ENCODE measurements at regions not wholly inside any gene's neighbourhood (a gene's known extent, or its start where the extent isn't known, plus 50 kb on each side); places are given as distances from the start of the nearest gene placed in this dataset.
"Not testable (repeated sequence)": the region's sequence is repeated elsewhere in the genome, so short reads cannot be mapped to it uniquely, and the experiment has no call there.

DNA sequence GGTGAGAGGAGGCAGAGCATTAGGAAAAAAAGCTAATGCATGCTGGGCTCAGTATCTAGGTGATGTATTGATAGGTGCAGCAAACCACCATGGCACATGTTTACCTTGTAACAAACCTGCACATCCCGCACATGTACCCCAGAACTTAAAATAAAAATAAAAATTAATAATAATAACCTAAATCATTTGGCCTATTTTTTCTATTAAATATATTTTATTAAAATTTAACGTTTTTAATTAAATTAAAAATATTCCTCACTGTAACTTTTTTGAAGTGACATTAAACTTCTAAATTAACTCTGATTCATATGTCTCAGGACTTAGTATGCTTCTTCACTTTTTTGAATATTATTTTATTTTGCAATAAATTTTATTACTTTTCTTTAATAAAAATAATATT, 83.7 kb upstream of the PARP8 start:
- in situ Hi-C loops (cut with MboI; ENCODE audit: low pct_ligation_motif_present in 1 of 4, low pct_unique_long_range_greater_than_20kb in 1 of 4, low sequenced_read_pairs in 3 of 4), result no loop called here
- WGBS, 2 donors (ENCODE audit: low coverage in 1 of 2), result 78 to 83% methylated on average over 2 of the region's 2 CpGs
- DNase-seq, result no peak
- H3K36me3 ChIP-seq, result no peaks in the 10 kb centered on the region
- H3K27ac ChIP-seq, result no peak overlapping the region
- H3K4me3 ChIP-seq, result no peak overlapping the region
- intact Hi-C loops (cut with DNase I; ENCODE audit: low total_unique reads), result loop anchor here (10.0 kb wide), 1 partner anchor 1762 kb away; no protein-coding TSS in a partner anchor
- TF ChIP-seq EP300 (IDR thresholded peaks at IDR 0.05; ENCODE audit: low read depth), result no peak
- TF ChIP-seq, protein P1, sequence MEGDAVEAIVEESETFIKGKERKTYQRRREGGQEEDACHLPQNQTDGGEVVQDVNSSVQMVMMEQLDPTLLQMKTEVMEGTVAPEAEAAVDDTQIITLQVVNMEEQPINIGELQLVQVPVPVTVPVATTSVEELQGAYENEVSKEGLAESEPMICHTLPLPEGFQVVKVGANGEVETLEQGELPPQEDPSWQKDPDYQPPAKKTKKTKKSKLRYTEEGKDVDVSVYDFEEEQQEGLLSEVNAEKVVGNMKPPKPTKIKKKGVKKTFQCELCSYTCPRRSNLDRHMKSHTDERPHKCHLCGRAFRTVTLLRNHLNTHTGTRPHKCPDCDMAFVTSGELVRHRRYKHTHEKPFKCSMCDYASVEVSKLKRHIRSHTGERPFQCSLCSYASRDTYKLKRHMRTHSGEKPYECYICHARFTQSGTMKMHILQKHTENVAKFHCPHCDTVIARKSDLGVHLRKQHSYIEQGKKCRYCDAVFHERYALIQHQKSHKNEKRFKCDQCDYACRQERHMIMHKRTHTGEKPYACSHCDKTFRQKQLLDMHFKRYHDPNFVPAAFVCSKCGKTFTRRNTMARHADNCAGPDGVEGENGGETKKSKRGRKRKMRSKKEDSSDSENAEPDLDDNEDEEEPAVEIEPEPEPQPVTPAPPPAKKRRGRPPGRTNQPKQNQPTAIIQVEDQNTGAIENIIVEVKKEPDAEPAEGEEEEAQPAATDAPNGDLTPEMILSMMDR (IDR thresholded peaks at IDR 0.05), result no peak
- TF ChIP-seq POLR2A (IDR thresholded peaks at IDR 0.05), result no peak
- TF ChIP-seq POLR2AphosphoS5 (IDR thresholded peaks at IDR 0.05), result no peak
- H3K9me3 ChIP-seq, result no peaks in the 10 kb centered on the region
- H3K27me3 ChIP-seq, result no peaks in the 10 kb centered on the region
- no peaks in the 10 kb centered on the region for H3K4me1 ChIP-seq

DNA sequence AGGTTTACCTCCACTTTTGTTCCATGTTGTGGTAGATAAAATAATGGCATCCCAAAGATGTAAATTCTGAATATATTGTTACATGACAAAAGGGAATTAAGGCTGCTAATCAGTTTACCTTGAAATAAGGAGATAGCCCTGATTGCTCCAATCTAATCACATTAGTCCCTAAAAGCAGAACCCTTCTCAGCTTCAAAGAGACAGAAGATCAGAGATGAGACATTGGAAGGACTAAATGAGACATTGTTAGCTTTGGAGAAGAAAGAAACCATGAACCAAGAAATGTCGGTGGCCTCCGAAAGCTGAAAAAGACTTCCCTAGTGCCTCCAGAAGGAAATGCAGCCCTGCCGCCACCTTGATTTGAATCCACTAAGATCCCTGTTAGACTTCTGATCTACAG, 82.8 kb upstream of the PARP8 start:
- intact Hi-C loops (cut with DNase I; ENCODE audit: low total_unique reads), result loop anchor here (10.0 kb wide), 1 partner anchor 1761 kb away; no protein-coding TSS in a partner anchor

DNA sequence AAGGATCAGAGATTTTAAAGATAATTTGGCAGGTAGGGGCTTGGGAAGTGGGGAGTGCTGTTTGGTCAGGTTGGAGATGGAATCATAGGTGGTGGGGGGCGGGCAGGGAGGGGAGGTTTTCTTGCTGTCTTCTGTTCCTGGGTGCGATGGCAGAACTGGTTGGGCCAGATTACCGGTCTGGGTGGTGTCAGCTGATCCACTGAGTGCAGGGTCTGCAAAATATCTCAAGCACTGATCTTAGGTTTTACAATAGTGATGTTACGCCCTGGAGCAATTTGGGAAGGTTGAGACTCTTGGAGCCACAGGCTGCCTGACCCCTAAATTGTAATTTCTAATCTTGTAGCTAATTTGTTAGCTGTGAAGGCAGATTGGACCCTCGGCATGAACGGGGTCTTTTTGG, 78.0 kb upstream of the PARP8 start:
- WGBS, 2 donors (ENCODE audit: low coverage in 1 of 2), result 60 to 75% methylated on average over 1 to 6 of the region's 6 CpGs
- H3K9me3 ChIP-seq; DNase-seq; in situ Hi-C loops (cut with MboI; ENCODE audit: low pct_ligation_motif_present in 1 of 4, low pct_unique_long_range_greater_than_20kb in 1 of 4, low sequenced_read_pairs in 3 of 4); H3K36me3 ChIP-seq; H3K4me3 ChIP-seq; H3K27me3 ChIP-seq; H3K4me1 ChIP-seq; H3K27ac ChIP-seq: not testable (repeated sequence)
- intact Hi-C loops (cut with DNase I; ENCODE audit: low total_unique reads), result loop anchor here (10.0 kb wide), 1 partner anchor 1756 kb away; no protein-coding TSS in a partner anchor

More for the DNA sequence above, 82.8 kb upstream of the PARP8 start:
- Histone ChIP-seq H3K9me3 (no peaks in the 10 kb centered on the region), H3K36me3 (no peaks in the 10 kb centered on the region), H3K27ac (no peak overlapping the region), H3K4me1 (no peaks in the 10 kb centered on the region), H3K4me3 (no peak overlapping the region), H3K27me3 (no peaks in the 10 kb centered on the region)
- in situ Hi-C loops (cut with MboI; ENCODE audit: low pct_ligation_motif_present in 1 of 4, low pct_unique_long_range_greater_than_20kb in 1 of 4, low sequenced_read_pairs in 3 of 4), result no loop called here
- DNase-seq, result no peak
- TF ChIP-seq, protein P1 (IDR thresholded peaks at IDR 0.05), result no peak
- TF ChIP-seq EP300 (IDR thresholded peaks at IDR 0.05; ENCODE audit: low read depth) (no peak), POLR2A (IDR thresholded peaks at IDR 0.05) (no peak)
- WGBS, 2 donors (ENCODE audit: low coverage in 1 of 2), result 93 to 97% methylated on average over 2 to 3 of the region's 3 CpGs

DNA sequence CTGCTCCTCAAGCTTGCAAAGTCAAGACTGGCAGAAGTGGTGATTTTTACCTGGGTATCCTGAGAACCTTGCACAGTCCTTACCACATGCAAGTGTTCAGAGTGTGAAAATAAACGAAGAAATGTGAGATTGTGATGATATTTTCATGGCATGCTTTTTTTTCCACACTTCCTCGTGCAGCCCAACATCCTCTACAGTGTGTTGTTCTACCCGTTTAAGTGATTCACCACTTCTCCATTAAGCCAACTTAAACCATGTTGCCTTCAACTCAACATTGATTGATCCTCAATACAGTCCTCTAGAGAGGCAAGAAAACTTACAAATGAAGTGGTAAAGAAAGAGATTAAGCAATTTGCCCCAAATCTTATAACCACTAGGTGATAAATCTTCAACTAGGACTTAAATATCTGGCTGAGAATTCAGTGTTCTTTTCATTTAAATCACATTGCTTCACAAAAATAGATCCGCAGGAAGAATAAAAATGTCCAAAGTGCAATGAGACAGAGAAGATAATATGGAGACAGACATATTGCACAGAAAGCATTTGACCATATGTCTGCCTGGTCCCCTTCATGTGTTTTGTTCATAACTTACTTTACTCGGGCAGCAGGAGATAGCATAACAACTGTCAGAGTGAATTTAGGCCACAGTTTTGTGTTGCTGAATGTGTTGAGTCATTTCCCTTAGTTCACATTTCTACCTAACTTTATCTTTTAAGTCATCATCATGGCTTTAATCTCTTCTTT, 75.8 kb upstream of the PARP8 start:
- H3K36me3 ChIP-seq; H3K27ac ChIP-seq; H3K9me3 ChIP-seq; H3K4me3 ChIP-seq; DNase-seq; H3K27me3 ChIP-seq; in situ Hi-C loops (cut with MboI; ENCODE audit: low pct_ligation_motif_present in 1 of 4, low pct_unique_long_range_greater_than_20kb in 1 of 4, low sequenced_read_pairs in 3 of 4); intact Hi-C loops (cut with DNase I; ENCODE audit: low total_unique reads); H3K4me1 ChIP-seq: not testable (repeated sequence)
- WGBS, 2 donors (ENCODE audit: low coverage in 1 of 2), result 54 to 63% methylated on average over 5 of the region's 5 CpGs

DNA sequence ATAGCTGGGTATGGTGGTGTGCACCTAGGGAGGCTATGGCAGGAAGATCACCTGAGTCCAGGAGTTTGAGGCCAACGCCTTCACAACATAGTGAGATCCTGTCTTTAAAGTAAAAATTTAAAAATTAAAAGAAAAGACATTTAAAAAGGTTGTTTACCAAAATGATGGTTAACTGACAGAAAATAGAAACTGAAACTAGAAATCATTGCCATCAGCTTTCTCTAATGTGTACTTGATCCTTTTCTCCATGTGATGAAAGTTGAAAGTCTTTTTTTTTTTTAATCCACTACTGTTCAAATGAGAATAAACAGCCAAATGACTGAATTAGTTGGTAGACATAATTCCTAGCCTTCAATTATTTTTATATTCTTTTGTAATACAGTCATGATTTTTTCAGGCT, 75.1 kb upstream of the PARP8 start:
- H3K36me3 ChIP-seq; in situ Hi-C loops (cut with MboI; ENCODE audit: low pct_ligation_motif_present in 1 of 4, low pct_unique_long_range_greater_than_20kb in 1 of 4, low sequenced_read_pairs in 3 of 4); H3K27me3 ChIP-seq; H3K4me1 ChIP-seq; H3K27ac ChIP-seq; DNase-seq; H3K4me3 ChIP-seq; intact Hi-C loops (cut with DNase I; ENCODE audit: low total_unique reads); H3K9me3 ChIP-seq: not testable (repeated sequence)
- 68 to 89% methylated on average over 1 of the region's 1 CpG for WGBS, 2 donors (ENCODE audit: low coverage in 1 of 2)

DNA sequence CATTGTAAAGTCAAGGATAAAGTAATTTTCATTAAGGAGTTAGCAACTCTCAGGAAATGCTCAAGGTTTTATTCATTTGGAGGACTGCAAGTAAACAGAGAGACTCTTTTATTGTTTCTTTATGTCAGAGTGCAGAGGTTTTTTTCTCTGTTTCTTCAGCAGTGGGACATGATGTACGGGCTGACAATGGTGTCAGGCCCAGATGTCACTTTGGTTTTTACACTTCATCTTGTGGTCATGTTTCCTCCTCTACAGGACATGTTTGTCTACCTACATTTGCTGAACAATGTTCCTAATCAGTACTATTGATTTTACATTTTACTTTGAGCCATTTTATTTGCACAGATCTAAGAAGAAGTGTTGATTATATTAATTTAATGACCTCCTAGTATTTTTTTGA, 72.8 kb upstream of the PARP8 start:
- Histone ChIP-seq H3K27me3 (no peaks in the 10 kb centered on the region), H3K9me3 (no peaks in the 10 kb centered on the region), H3K27ac (peak overlapping the region in 2 of 4 donors; percentile 31 to 53), H3K36me3 (no peaks in the 10 kb centered on the region), H3K4me3 (no peak overlapping the region), H3K4me1 (no peaks in the 10 kb centered on the region)
- WGBS, 2 donors (ENCODE audit: low coverage in 1 of 2), result 14 to 54% methylated on average over 1 of the region's 1 CpG
- TF ChIP-seq EP300 (IDR thresholded peaks at IDR 0.05; ENCODE audit: low read depth), result peak; percentile 35
- TF ChIP-seq, protein P1 (IDR thresholded peaks at IDR 0.05), result no peak
- in situ Hi-C loops (cut with MboI; ENCODE audit: low pct_ligation_motif_present in 1 of 4, low pct_unique_long_range_greater_than_20kb in 1 of 4, low sequenced_read_pairs in 3 of 4) (no loop called here), intact Hi-C loops (cut with DNase I; ENCODE audit: low total_unique reads) (no loop called here)
- DNase-seq, result no peak
